ENCODE measurements at regions not wholly inside any gene's neighbourhood (a gene's known extent, or its start where the extent isn't known, plus 50 kb on each side); places are given as distances from the start of the nearest gene placed in this dataset.
"Not testable (repeated sequence)": the region's sequence is repeated elsewhere in the genome, so short reads cannot be mapped to it uniquely, and the experiment has no call there.

GRCh38 chr6:4725136-4725760 is 51.0 kb upstream of the CDYL start:
- not testable (repeated sequence) for DNase-seq (ENCODE audit: low read depth in 2 of 2)

- not testable (repeated sequence) for DNase-seq (ENCODE audit: low read depth in 2 of 2)
Measured at GRCh38 chr6:4724727-4725126, 51.5 kb upstream of the CDYL start.

GRCh38 chr6:4723383-4723782 is 52.8 kb upstream of the CDYL start:
- DNase-seq (ENCODE audit: low read depth in 2 of 2) = no peak

GRCh38 chr6:4721368-4721767 is 54.8 kb upstream of the CDYL start:
- DNase-seq (ENCODE audit: low read depth in 2 of 2) = not testable (repeated sequence)

DNA sequence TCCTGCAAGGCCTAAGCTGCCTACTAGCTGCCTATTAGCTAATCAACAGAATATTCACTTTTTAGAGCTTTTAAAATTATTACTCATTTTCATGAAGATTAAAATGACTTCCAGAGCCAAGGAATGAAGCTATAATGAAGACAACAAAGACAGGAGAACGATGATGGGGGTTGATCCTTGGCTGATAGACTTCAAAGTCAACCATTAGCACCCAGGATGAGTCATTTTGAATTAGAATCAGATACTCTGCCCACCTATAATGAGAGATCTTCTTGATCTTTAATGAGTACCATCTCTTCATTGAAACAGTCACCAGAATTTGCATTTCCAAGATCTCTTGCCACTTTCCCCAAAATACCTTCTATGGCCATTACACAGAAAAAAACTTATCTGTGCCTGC is 56.7 kb upstream of the CDYL start:
- DNase-seq (ENCODE audit: low read depth in 2 of 2) = no peak

GRCh38 chr6:4717856-4718255 is 58.3 kb upstream of the CDYL start:
- no peak for DNase-seq (ENCODE audit: low read depth in 2 of 2)

- no peak for DNase-seq (ENCODE audit: low read depth in 2 of 2)
Measured at GRCh38 chr6:4717124-4717523, 59.1 kb upstream of the CDYL start.

GRCh38 chr6:4714961-4715501 is 61.2 kb upstream of the CDYL start:
- no peak for DNase-seq (ENCODE audit: low read depth in 2 of 2)

DNA sequence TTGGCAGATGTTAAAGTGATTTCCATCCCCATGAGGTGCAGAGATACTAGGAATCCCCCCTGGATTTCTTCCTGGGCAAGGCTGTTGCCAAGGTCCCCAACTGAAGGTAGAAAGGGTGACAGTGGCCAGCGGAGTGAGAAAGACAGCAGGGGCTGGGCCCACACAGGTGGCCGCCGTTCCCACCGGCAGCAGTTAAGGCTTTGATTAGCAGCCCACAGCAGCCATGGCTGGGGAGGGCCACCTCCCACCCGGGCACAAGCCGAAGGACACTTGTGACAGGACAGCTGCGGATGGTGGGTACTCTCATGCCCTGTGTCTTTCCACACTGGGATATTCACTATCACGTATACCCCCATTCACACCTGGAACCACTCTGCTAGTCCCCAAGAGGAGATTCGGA is 63.9 kb upstream of the CDYL start:
- DNase-seq (ENCODE audit: low read depth in 2 of 2) = no peak

- no peak for DNase-seq (ENCODE audit: low read depth in 2 of 2)
Measured at GRCh38 chr6:4707011-4707410, 69.2 kb upstream of the CDYL start.

DNA sequence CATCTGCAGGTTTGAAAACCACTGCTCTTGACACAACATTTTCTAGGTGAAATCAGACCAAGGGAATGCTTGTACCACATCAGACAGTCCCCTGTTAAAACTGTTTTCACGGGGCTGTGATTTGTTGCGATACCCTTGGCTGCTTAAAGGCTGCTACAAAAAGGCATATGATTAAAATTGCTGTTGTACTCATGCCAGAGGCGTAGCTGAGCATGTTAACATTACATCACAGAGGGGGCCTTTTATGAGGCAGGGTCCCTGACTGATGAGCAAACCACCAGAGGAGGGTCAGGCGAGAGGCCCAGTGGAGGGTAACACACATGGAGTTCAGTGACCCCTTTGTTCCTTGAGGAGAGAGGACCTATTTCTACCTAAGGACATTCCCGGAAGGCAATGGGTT is 70.4 kb upstream of the CDYL start:
- DNase-seq (ENCODE audit: low read depth in 2 of 2) = no peak

DNA sequence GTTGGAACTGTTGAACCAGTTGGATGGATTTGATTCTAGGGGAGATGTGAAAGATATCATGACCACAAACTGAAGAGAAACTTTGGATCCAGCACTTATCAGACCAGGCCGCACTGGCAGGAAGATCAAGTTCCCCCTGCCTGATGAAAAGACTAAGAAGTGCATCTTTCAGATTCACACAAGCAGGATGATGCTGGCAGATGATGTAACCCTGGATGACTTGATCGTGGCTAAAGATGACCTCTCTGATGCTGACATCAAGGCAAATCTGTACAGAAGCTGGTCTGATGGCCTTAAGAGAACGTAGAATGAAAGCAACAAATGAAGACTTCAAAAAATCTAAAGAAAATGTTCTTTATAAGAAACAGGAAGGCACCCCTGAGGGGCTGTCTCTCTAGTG is 72.8 kb upstream of the CDYL start:
- DNase-seq (ENCODE audit: low read depth in 2 of 2) = no peak

GRCh38 chr6:4698901-4699659 is 77.1 kb upstream of the CDYL start:
- no peak for DNase-seq (ENCODE audit: low read depth in 2 of 2)

- no peak for DNase-seq (ENCODE audit: low read depth in 2 of 2)
Measured at GRCh38 chr6:4693173-4693970, 82.8 kb upstream of the CDYL start.

DNA sequence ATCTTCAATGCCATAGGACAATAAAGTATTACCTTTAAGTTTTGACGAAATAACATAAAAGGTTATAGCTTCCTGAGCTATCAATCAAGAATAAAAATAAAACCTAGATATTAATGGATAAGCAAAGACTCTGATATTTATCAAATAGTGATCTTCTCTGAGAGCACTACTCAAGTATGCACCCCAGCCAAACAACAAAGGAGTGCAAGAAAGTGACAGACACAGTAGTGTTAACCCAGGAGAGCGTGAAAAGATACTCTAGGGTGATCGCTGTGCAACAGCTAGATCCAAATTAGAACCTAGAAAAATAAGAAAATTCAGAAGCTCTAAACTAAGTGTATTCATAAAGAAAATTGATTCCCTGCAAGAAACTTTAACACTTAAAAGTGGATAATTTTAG is 83.5 kb upstream of the CDYL start:
- no peak for DNase-seq (ENCODE audit: low read depth in 2 of 2)

GRCh38 chr6:4687989-4688947 is 87.9 kb upstream of the CDYL start:
- DNase-seq (ENCODE audit: low read depth in 2 of 2) = no peak

- no peak for DNase-seq (ENCODE audit: low read depth in 2 of 2)
Measured at GRCh38 chr6:4687656-4687988, 88.6 kb upstream of the CDYL start.

DNA sequence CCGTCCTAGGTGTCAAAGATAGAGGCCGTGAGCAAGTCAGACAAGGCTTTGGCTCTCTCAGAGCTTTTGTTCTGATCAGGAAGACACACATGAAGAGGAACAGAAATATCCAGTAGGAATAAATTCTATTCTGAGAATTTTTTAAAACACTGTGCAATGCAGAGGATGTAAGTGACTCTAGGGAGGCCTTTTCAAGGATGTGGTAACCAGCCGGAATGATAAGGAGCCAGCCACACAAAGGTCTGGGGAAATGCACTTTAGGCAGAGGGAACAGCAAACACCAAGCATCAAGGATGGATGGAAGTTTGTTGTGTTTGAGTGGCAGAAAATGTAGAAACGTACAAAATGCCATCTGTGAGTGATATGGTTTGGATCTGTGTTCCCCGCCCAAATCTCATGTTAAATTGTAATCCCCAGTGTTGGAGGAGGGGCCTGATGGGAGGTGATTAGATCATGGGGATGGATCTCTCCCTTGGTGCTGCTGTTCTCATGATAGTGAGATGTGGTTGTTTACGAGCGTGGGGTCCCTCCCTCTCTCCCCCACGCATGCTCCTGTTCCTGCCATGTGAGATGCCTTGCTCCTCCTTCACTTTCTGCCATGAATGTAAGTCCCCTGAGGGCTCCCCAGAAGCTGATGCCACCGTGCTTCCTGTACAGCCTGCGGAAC is 93.6 kb upstream of the CDYL start:
- DNase-seq (ENCODE audit: low read depth in 2 of 2) = no peak

DNA sequence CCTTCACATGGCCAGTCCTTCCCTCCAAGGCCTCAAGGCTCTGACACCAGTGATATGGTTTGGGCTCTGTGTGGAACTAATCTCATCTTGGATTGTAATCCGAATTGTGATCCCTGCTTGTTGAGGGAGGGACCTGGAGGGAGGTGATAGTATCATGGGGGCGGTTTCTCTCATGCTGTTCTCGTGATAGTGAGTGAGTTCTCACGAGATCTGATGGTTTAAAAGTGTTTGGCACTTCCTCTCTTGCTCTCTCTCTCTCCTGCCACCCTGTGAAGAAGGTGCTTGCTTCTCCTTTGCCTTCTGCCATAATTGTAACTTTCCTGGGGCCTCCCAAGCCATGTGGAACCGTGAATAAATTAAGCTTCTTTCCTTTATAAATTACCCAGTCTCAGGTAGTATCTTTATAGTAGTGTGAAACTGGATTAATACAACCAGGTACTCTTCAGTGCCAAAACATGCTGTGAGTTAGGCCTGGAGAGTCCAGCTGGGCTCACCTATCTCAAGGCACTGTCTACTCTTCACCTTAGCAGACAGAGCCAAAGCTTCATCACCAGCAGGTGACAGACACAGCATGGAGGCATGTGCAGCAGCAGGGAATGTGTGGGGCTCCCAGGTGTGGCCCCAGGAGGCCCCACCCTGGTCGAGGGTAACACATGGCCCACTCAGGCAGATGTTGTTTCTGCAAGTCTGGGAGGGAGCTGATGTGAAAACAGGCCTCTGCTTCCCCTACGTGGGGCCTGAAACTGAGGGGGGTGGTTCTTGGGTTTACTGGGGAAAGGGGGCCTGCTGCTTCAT is 97.5 kb upstream of the CDYL start:
- no peak for DNase-seq (ENCODE audit: low read depth in 2 of 2)

GRCh38 chr6:4677751-4678065 is 98.5 kb upstream of the CDYL start:
- no peak for DNase-seq (ENCODE audit: low read depth in 2 of 2)
